Stimulated activated CD4-positive, alpha-beta T cell treated with anti-CD3 and anti-CD28 coated beads, Interleukin-4, amount 100 ng/mL, for 1 hour (primary cell): ENCODE measurements at regions not wholly inside any gene's neighbourhood (a gene's known extent, or its start where the extent isn't known, plus 50 kb on each side); places are given as distances from the start of the nearest gene placed in this dataset.
"Not testable (repeated sequence)": the region's sequence is repeated elsewhere in the genome, so short reads cannot be mapped to it uniquely, and the experiment has no call there.

Experiments
- DNase-seq: peaks from one replicate; pipeline ENCODE4 v3.0.0-alpha.2; 2020

GRCh38 chr2:131828633-131829455 is 301.2 kb downstream of the CCDC74A start:
- DNase-seq = not testable (repeated sequence)

- DNase-seq = not testable (repeated sequence)
Observed at GRCh38 chr2:131829456-131830241, 302.0 kb downstream of the CCDC74A start.

GRCh38 chr2:131830242-131830945 is 302.7 kb downstream of the CCDC74A start:
- DNase-seq = not testable (repeated sequence)

GRCh38 chr2:131830946-131831310 is 303.2 kb downstream of the CCDC74A start:
- DNase-seq = not testable (repeated sequence)

- DNase-seq = not testable (repeated sequence)
Observed at GRCh38 chr2:131831450-131832208, 303.9 kb downstream of the CCDC74A start.

GRCh38 chr2:131832209-131832780 is 304.6 kb downstream of the CCDC74A start:
- DNase-seq = not testable (repeated sequence)

GRCh38 chr2:131832917-131833316 is 305.2 kb downstream of the CCDC74A start:
- not testable (repeated sequence) for DNase-seq

GRCh38 chr2:131833367-131834202 is 305.9 kb downstream of the CCDC74A start:
- not testable (repeated sequence) for DNase-seq

GRCh38 chr2:131834203-131835020 is 306.7 kb downstream of the CCDC74A start:
- not testable (repeated sequence) for DNase-seq

GRCh38 chr2:131835022-131835421 is 307.3 kb downstream of the CCDC74A start:
- DNase-seq = not testable (repeated sequence)

- DNase-seq = no peak
Observed at GRCh38 chr2:131835621-131836091, 308.0 kb downstream of the CCDC74A start.

GRCh38 chr2:131836116-131836515 is 308.4 kb downstream of the CCDC74A start:
- not testable (repeated sequence) for DNase-seq

GRCh38 chr2:131844044-131844443 is 316.4 kb downstream of the CCDC74A start:
- not testable (repeated sequence) for DNase-seq

GRCh38 chr2:131856202-131856601 is 305.6 kb downstream of the ANKRD30BL start:
- not testable (repeated sequence) for DNase-seq

- not testable (repeated sequence) for DNase-seq
Observed at GRCh38 chr2:131858197-131858596, 303.6 kb downstream of the ANKRD30BL start.
